ENCODE measurements at regions not wholly inside any gene's neighbourhood (a gene's known extent, or its start where the extent isn't known, plus 50 kb on each side); places are given as distances from the start of the nearest gene placed in this dataset.

- no peak for DNase-seq (ENCODE audit: low spot score in 2 of 2)
- intact Hi-C loops (cut with DNase I), result no loop called here
- no peaks in the 10 kb centered on the region for H3K36me3 ChIP-seq
- no peak overlapping the region for H3K27ac ChIP-seq
- no peak for TF ChIP-seq CTCF (IDR thresholded peaks at IDR 0.05)
- H3K27me3 ChIP-seq, result no peaks in the 10 kb centered on the region
- H3K4me3 ChIP-seq, result no peak overlapping the region
- no peaks in the 10 kb centered on the region for H3K9me3 ChIP-seq
- H3K4me1 ChIP-seq, result no peaks in the 10 kb centered on the region
Observed at GRCh38 chr21:28084951-28085350, 907.7 kb downstream of the LTN1 start.

- intact Hi-C loops (cut with DNase I), result no loop called here
Observed at GRCh38 chr21:28083350-28083749, 909.3 kb downstream of the LTN1 start.

GRCh38 chr21:28078126-28078525, 914.6 kb downstream of the LTN1 start:
- Histone ChIP-seq H3K9me3 (no peaks in the 10 kb centered on the region), H3K36me3 (no peaks in the 10 kb centered on the region), H3K27me3 (no peaks in the 10 kb centered on the region), H3K27ac (no peak overlapping the region), H3K4me3 (no peak overlapping the region), H3K4me1 (no peaks in the 10 kb centered on the region)
- TF ChIP-seq CTCF (IDR thresholded peaks at IDR 0.05), result no peak
- no peak for DNase-seq (ENCODE audit: low spot score in 2 of 2)
- intact Hi-C loops (cut with DNase I), result no loop called here

More at GRCh38 chr21:28083350-28083749, 909.3 kb downstream of the LTN1 start:
- Histone ChIP-seq H3K9me3 (no peaks in the 10 kb centered on the region), H3K36me3 (no peaks in the 10 kb centered on the region), H3K27ac (no peak overlapping the region), H3K4me1 (no peaks in the 10 kb centered on the region), H3K4me3 (no peak overlapping the region), H3K27me3 (no peaks in the 10 kb centered on the region)
- DNase-seq (ENCODE audit: low spot score in 2 of 2), result no peak
- TF ChIP-seq CTCF (IDR thresholded peaks at IDR 0.05), result no peak

GRCh38 chr21:28074676-28075075, 918.0 kb downstream of the LTN1 start:
- Histone ChIP-seq H3K4me1 (no peaks in the 10 kb centered on the region), H3K9me3 (no peaks in the 10 kb centered on the region), H3K27ac (no peak overlapping the region), H3K4me3 (no peak overlapping the region), H3K36me3 (no peaks in the 10 kb centered on the region), H3K27me3 (no peaks in the 10 kb centered on the region)
- no peak for DNase-seq (ENCODE audit: low spot score in 2 of 2)
- TF ChIP-seq CTCF (IDR thresholded peaks at IDR 0.05), result no peak
- intact Hi-C loops (cut with DNase I), result no loop called here

- Histone ChIP-seq H3K4me3 (no peak overlapping the region), H3K36me3 (no peaks in the 10 kb centered on the region), H3K4me1 (no peaks in the 10 kb centered on the region), H3K9me3 (no peaks in the 10 kb centered on the region), H3K27me3 (no peaks in the 10 kb centered on the region), H3K27ac (no peak overlapping the region)
- intact Hi-C loops (cut with DNase I), result no loop called here
- no peak for TF ChIP-seq CTCF (IDR thresholded peaks at IDR 0.05)
- no peak for DNase-seq (ENCODE audit: low spot score in 2 of 2)
Observed at GRCh38 chr21:28072601-28073000, 920.1 kb downstream of the LTN1 start.

GRCh38 chr21:28069450-28069923, 923.2 kb downstream of the LTN1 start:
- Histone ChIP-seq H3K4me3 (no peak overlapping the region), H3K9me3 (no peaks in the 10 kb centered on the region), H3K36me3 (no peaks in the 10 kb centered on the region), H3K27me3 (no peaks in the 10 kb centered on the region), H3K4me1 (peaks cover 0 to 5% of the 10 kb centered on the region in 2 donors), H3K27ac (no peak overlapping the region)
- TF ChIP-seq CTCF (IDR thresholded peaks at IDR 0.05), result no peak
- intact Hi-C loops (cut with DNase I), result no loop called here
- no peak for DNase-seq (ENCODE audit: low spot score in 2 of 2)
